Tibial artery (tissue), 4 donors: ENCODE measurements at regions not wholly inside any gene's neighbourhood (a gene's known extent, or its start where the extent isn't known, plus 50 kb on each side); places are given as distances from the start of the nearest gene placed in this dataset.

Source experiments
- DNase-seq, 2 donors: peaks; one replicate each; pipeline ENCODE4 v3.0.0-alpha.2; 2019
- H3K27ac ChIP-seq, 2 donors: fragments of 200-600 bp; sonication (generic) in 1 of 2; 1 replicate in 1 of 2; 2 replicates in 1 of 2; pipeline ENCODE4 v1.5.1; 2018 to 2019; ENCODE audit warnings: mild to moderate bottlenecking in 1 of 2
- H3K27me3 ChIP-seq, 2 donors: fragments of 200-600 bp; sonication (generic) in 1 of 2; one replicate each; pipeline versions ENCODE4 v1.5.1 to v1.6.0; 2016 to 2019
- H3K36me3 ChIP-seq, 3 donors: fragments of 200-600 bp; sonication (generic) in 2 of 3; one replicate each; pipeline ENCODE4 v1.5.1; 2016 to 2019; ENCODE audit warnings: mild to moderate bottlenecking in 2 of 3
- H3K4me1 ChIP-seq, 4 donors: fragments of 200-600 bp; sonication (generic) in 2 of 4; 1 replicate in 3 of 4; 2 replicates in 1 of 4; pipeline ENCODE4 v1.5.1; 2016 to 2019
- H3K4me3 ChIP-seq, 2 donors: fragments of 200-600 bp; sonication (generic) in 1 of 2; 1 replicate in 1 of 2; 2 replicates in 1 of 2; pipeline ENCODE4 v1.5.1; 2018 to 2019; ENCODE audit warnings: mild to moderate bottlenecking in 2 of 2
- H3K9me3 ChIP-seq, 3 donors: fragments of 200-600 bp; sonication (generic) in 1 of 3; one replicate each; pipeline ENCODE4 v1.5.1; 2016 to 2019
- CTCF ChIP-seq, 2 experiments: fragments of 200-600 bp in 1 of 2; fragments of 450-650 bp in 1 of 2; IDR thresholded peaks; one replicate each; pipeline ENCODE4 v1.5.1; 2017 to 2019; ENCODE audit warnings: antibody characterized with exemption in 2 of 2, mild to moderate bottlenecking in 1 of 2, moderate library complexity in 1 of 2
- intact Hi-C: fragments of 100-400 bp; cut with DNase I; formaldehyde crosslinking; loops from one replicate; pipeline ENCODE4 v1.15.0; 2023; ENCODE audit warnings: low total_unique reads

GRCh38 chr14:53836551-53836950 lies 120.1 kb downstream of the BMP4 start:
- Histone ChIP-seq H3K4me3 (no peak overlapping the region), H3K4me1 (no peaks in the 10 kb centered on the region), H3K36me3 (no peaks in the 10 kb centered on the region), H3K9me3 (peaks cover 0 to 17% (median 11%) of the 10 kb centered on the region in 3 donors), H3K27ac (no peak overlapping the region), H3K27me3 (no peaks in the 10 kb centered on the region)
- no peak for DNase-seq
- no peak for TF ChIP-seq CTCF (IDR thresholded peaks at IDR 0.05)
- intact Hi-C loops = no loop called here

GRCh38 chr14:53828820-53829219 lies 127.8 kb downstream of the BMP4 start:
- no peaks in the 10 kb centered on the region for H3K27me3 ChIP-seq
- H3K4me1 ChIP-seq = no peaks in the 10 kb centered on the region

GRCh38 chr14:53824061-53824460 lies 132.6 kb downstream of the BMP4 start:
- no peaks in the 10 kb centered on the region for H3K36me3 ChIP-seq
- DNase-seq = no peak
- H3K9me3 ChIP-seq = peaks cover 0 to 2% (median 0%) of the 10 kb centered on the region in 3 donors
- intact Hi-C loops = no loop called here
- no peaks in the 10 kb centered on the region for H3K27me3 ChIP-seq
- TF ChIP-seq CTCF (IDR thresholded peaks at IDR 0.05) = no peak
- no peak overlapping the region for H3K27ac ChIP-seq
- no peaks in the 10 kb centered on the region for H3K4me1 ChIP-seq
- H3K4me3 ChIP-seq = no peak overlapping the region

More at GRCh38 chr14:53828820-53829219, 127.8 kb downstream of the BMP4 start:
- DNase-seq = no peak
- H3K36me3 ChIP-seq = no peaks in the 10 kb centered on the region
- intact Hi-C loops = no loop called here
- H3K27ac ChIP-seq = no peak overlapping the region
- peaks cover 0 to 4% (median 0%) of the 10 kb centered on the region in 3 donors for H3K9me3 ChIP-seq
- H3K4me3 ChIP-seq = no peak overlapping the region
- TF ChIP-seq CTCF (IDR thresholded peaks at IDR 0.05) = no peak

GRCh38 chr14:53814392-53814791 lies 142.2 kb downstream of the BMP4 start:
- Histone ChIP-seq H3K9me3 (no peaks in the 10 kb centered on the region), H3K4me1 (no peaks in the 10 kb centered on the region), H3K27me3 (no peaks in the 10 kb centered on the region), H3K36me3 (no peaks in the 10 kb centered on the region), H3K27ac (no peak overlapping the region), H3K4me3 (no peak overlapping the region)
- intact Hi-C loops = no loop called here
- no peak for TF ChIP-seq CTCF (IDR thresholded peaks at IDR 0.05)
- no peak for DNase-seq

- Histone ChIP-seq H3K36me3 (no peaks in the 10 kb centered on the region), H3K27ac (no peak overlapping the region), H3K4me3 (no peak overlapping the region), H3K9me3 (no peaks in the 10 kb centered on the region), H3K27me3 (no peaks in the 10 kb centered on the region), H3K4me1 (no peaks in the 10 kb centered on the region)
- intact Hi-C loops = no loop called here
- DNase-seq = no peak
- no peak for TF ChIP-seq CTCF (IDR thresholded peaks at IDR 0.05)
Observed at GRCh38 chr14:53810221-53810620, 146.4 kb downstream of the BMP4 start.

- intact Hi-C loops = no loop called here
- H3K36me3 ChIP-seq = no peaks in the 10 kb centered on the region
- H3K27ac ChIP-seq = no peak overlapping the region
- H3K27me3 ChIP-seq = no peaks in the 10 kb centered on the region
- no peak overlapping the region for H3K4me3 ChIP-seq
- TF ChIP-seq CTCF (IDR thresholded peaks at IDR 0.05) = no peak
- DNase-seq = no peak
- no peaks in the 10 kb centered on the region for H3K4me1 ChIP-seq
- no peaks in the 10 kb centered on the region for H3K9me3 ChIP-seq
Observed at GRCh38 chr14:53808042-53808441, 148.6 kb downstream of the BMP4 start.
